ENCODE measurements at regions not wholly inside any gene's neighbourhood (a gene's known extent, or its start where the extent isn't known, plus 50 kb on each side); places are given as distances from the start of the nearest gene placed in this dataset.
"Not testable (repeated sequence)": the region's sequence is repeated elsewhere in the genome, so short reads cannot be mapped to it uniquely, and the experiment has no call there.

DNA sequence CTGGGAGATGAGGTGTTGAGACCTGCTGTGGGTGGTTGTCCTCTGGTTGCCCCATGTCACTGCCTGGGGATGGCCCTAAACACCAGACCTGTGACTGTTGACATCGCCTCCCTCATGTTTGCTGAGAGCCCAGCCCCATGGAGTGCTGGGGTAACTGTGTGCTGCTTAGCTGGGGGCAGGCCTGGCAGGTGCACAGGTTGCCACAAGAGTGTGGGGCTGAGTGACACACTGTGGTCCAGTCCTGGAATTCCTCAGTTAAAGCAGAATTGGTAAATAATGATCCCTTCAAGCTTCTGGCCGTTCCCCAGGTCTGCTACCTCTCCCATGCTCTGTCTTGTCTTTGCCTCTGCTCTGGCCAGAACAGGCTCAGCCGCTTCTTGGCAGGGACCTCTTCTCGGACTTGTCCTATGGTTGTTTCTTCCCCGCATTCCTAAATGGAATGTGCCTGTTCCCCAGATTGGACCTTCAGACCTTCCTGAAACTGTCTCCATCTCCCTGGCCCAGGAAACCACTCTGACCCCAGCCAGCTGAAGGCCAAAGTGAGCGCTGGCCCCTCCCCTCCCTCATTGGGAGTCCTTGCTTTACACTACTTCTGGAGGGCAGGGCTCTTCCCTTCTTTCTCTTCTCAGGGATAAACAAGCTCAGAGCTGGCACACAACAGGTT, 61.2 kb upstream of the PITX1 start:
- H3K4me3 ChIP-seq, result no peak overlapping the region
- H3K36me3 ChIP-seq, result no peaks in the 10 kb centered on the region
- TF ChIP-seq, protein P1, sequence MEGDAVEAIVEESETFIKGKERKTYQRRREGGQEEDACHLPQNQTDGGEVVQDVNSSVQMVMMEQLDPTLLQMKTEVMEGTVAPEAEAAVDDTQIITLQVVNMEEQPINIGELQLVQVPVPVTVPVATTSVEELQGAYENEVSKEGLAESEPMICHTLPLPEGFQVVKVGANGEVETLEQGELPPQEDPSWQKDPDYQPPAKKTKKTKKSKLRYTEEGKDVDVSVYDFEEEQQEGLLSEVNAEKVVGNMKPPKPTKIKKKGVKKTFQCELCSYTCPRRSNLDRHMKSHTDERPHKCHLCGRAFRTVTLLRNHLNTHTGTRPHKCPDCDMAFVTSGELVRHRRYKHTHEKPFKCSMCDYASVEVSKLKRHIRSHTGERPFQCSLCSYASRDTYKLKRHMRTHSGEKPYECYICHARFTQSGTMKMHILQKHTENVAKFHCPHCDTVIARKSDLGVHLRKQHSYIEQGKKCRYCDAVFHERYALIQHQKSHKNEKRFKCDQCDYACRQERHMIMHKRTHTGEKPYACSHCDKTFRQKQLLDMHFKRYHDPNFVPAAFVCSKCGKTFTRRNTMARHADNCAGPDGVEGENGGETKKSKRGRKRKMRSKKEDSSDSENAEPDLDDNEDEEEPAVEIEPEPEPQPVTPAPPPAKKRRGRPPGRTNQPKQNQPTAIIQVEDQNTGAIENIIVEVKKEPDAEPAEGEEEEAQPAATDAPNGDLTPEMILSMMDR (IDR thresholded peaks at IDR 0.05; ENCODE audit: borderline replicate concordance), result no peak
- H3K9me3 ChIP-seq (replicated peaks), result no peaks in the 10 kb centered on the region
- DNase-seq, result no peak
- H3K27ac ChIP-seq (replicated peaks), result no peak overlapping the region
- no peaks in the 10 kb centered on the region for H3K4me1 ChIP-seq
- peaks cover 41% of the 10 kb centered on the region for H3K27me3 ChIP-seq (ENCODE audit: low read depth)
- intact Hi-C loops (cut with micrococcal nuclease), result no loop called here

DNA sequence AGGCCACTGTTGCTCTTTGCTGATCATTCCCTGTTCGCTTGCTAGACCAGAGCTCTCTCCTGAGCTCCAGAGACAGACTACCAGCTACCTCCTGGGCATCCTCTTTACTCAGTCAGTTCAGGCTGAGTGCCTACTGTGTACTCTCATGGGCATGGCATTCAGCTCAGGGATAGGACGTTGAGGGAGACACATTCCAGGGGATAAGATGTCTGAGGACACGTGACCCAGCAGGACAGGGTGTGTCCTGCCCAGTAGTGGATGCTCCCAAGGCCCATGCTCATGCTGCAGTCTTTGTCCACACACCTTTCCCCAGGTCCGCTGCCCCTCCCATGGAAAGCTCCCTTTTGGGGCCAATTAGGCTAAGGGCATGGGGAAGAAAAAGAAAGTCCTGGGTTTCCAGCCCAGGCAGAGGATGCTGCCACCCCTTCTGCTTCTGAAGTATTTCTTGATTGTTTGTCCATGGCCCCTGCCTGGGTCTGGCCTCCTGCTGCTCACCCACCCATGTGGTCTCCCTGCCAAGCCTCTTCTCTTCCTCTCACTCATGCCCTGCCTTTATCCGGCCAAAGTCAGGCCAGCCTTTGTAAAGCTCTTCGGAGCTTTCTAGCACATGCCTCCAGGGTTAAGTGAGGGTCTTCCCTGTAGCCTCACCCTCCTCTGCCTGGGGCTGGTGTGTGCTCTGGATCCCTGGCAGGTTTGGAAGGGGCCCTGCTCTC, 60.5 kb upstream of the PITX1 start:
- H3K4me1 ChIP-seq, result no peaks in the 10 kb centered on the region
- no peak for DNase-seq

DNA sequence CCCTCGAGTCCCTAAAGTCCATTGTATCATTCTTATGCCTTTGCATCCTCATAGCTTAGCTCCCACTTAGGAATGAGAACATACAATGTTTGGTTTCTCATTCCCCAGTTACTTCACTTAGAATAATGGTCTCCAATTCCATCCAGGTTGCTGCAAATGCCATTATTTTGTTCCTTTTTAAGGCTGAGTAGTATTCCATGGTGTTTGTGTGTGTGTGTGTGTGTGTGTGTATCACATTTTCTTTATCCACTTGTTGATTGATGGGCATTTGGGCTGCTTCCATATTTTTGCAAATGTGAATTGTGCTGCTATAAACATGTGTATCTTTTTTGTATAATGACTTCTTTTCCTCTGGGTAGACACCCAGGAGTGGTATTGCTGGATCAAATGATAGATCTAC, 59.5 kb upstream of the PITX1 start:
- DNase-seq; intact Hi-C loops (cut with micrococcal nuclease); H3K9me3 ChIP-seq (replicated peaks); H3K4me3 ChIP-seq; H3K4me1 ChIP-seq; H3K36me3 ChIP-seq; H3K27ac ChIP-seq (replicated peaks): not testable (repeated sequence)
- peaks cover 37% of the 10 kb centered on the region for H3K27me3 ChIP-seq (ENCODE audit: low read depth)

More for the DNA sequence above, 60.5 kb upstream of the PITX1 start:
- H3K4me3 ChIP-seq, result no peak overlapping the region
- TF ChIP-seq, protein P1 (IDR thresholded peaks at IDR 0.05; ENCODE audit: borderline replicate concordance), result no peak
- no peak overlapping the region for H3K27ac ChIP-seq (replicated peaks)
- H3K9me3 ChIP-seq (replicated peaks), result no peaks in the 10 kb centered on the region
- no peaks in the 10 kb centered on the region for H3K36me3 ChIP-seq
- intact Hi-C loops (cut with micrococcal nuclease), result no loop called here
- peaks cover 37% of the 10 kb centered on the region for H3K27me3 ChIP-seq (ENCODE audit: low read depth)

DNA sequence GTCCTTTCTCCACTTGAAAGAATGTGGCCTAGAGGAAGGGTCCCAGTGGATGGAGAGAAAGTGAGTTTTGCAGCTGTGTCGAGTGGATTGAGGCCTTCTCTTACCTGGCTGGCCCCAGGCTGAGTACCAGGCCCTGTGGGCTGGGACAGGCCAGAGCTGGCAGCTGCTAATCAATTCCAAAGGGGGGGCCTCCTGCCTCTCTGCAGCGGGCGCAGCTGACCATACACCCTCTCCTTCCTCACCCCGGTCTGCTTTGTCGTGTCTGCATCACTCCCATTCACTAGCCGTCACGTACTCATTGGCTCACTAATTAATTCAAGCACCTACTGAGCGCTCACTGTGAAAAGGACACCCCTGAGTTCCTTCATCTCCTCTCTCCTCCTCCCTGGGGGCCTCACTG, 58.4 kb upstream of the PITX1 start:
- Histone ChIP-seq H3K36me3 (no peaks in the 10 kb centered on the region), H3K4me3 (no peak overlapping the region), H3K27ac (replicated peaks) (no peak overlapping the region), H3K4me1 (no peaks in the 10 kb centered on the region), H3K9me3 (replicated peaks) (no peaks in the 10 kb centered on the region), H3K27me3 (ENCODE audit: low read depth) (peaks cover 38% of the 10 kb centered on the region)
- intact Hi-C loops (cut with micrococcal nuclease), result no loop called here
- DNase-seq, result no peak
- TF ChIP-seq, protein P1 (IDR thresholded peaks at IDR 0.05; ENCODE audit: borderline replicate concordance), result no peak

DNA sequence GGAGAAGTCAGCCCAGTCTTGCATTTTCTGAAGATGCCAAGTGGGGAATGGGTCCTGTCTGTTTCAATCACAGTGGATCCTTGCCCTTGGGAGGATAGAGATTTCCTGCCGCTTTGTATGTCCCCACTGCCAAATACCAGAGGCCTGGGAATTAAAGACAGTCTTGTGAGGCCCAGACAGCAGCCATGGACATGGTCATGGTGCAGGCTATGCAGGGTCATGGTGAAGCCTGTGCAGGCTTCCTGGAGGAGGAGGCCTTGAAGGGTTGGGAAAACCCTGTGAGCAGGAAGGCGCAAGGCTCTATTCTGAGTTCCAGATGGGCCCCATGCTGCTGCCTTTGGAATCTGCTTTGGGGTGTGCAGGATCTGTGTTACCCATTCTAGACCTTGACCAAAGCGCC, 57.3 kb upstream of the PITX1 start:
- peaks cover 38% of the 10 kb centered on the region for H3K27me3 ChIP-seq (ENCODE audit: low read depth)
- H3K4me1 ChIP-seq, result no peaks in the 10 kb centered on the region
- H3K36me3 ChIP-seq, result no peaks in the 10 kb centered on the region
- intact Hi-C loops (cut with micrococcal nuclease), result no loop called here
- H3K4me3 ChIP-seq, result no peak overlapping the region
- no peak overlapping the region for H3K27ac ChIP-seq (replicated peaks)
- DNase-seq, result no peak
- no peaks in the 10 kb centered on the region for H3K9me3 ChIP-seq (replicated peaks)
- TF ChIP-seq, protein P1 (IDR thresholded peaks at IDR 0.05; ENCODE audit: borderline replicate concordance), result no peak

DNA sequence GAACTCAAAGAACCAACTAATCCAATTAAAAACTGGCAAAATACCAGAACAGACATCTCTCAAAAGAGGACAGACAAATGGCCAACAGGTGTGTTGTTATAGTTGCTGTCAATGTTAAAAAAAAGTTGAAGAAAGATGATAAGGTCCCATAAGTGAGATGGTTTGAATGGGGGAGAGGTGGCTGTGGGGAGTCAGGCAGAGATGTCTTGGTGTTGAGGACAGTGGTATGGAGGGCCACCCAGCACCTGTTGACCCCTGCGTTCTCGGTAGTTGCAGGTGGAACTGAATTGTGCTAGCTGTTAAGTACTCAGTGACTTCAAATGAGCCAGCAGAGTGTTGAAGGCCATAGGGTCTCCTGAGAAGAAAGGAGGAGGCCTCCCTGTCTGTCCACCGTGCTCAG, 55.9 kb upstream of the PITX1 start:
- no peak overlapping the region for H3K27ac ChIP-seq (replicated peaks)
- TF ChIP-seq, protein P1 (IDR thresholded peaks at IDR 0.05; ENCODE audit: borderline replicate concordance), result no peak
- peaks cover 32% of the 10 kb centered on the region for H3K27me3 ChIP-seq (ENCODE audit: low read depth)
- H3K4me3 ChIP-seq, result no peak overlapping the region
- DNase-seq, result no peak
- intact Hi-C loops (cut with micrococcal nuclease), result no loop called here
- no peaks in the 10 kb centered on the region for H3K36me3 ChIP-seq
- H3K9me3 ChIP-seq (replicated peaks), result no peaks in the 10 kb centered on the region
- H3K4me1 ChIP-seq, result no peaks in the 10 kb centered on the region

All from left ventricle myocardium inferior (tissue), 1 donor.